Anterior cingulate cortex (tissue), 58 donors: ENCODE measurements at regions not wholly inside any gene's neighbourhood (a gene's known extent, or its start where the extent isn't known, plus 50 kb on each side); places are given as distances from the start of the nearest gene placed in this dataset.

ENCODE experiments used
- DNase-seq, 58 donors: peaks; one replicate each; lab custom pipeline; 2025; lab: John Stamatoyannopoulos, UW

GRCh38 chrX:10743476-10743875 is 123.1 kb upstream of the MID1 start:
- DNase-seq: no peak

GRCh38 chrX:10744007-10744406 is 123.6 kb upstream of the MID1 start:
- no peak for DNase-seq

- no peak for DNase-seq
These were observed 127.6 kb upstream of the MID1 start for GRCh38 chrX:10747975-10748374.

- no peak for DNase-seq
These were observed 128.7 kb upstream of the MID1 start for GRCh38 chrX:10749113-10749512.

- DNase-seq: no peak
These were observed 130.2 kb upstream of the MID1 start for GRCh38 chrX:10750581-10750980.

GRCh38 chrX:10753116-10753515 is 132.7 kb upstream of the MID1 start:
- DNase-seq: no peak

GRCh38 chrX:10754445-10754844 is 134.1 kb upstream of the MID1 start:
- no peak for DNase-seq

- DNase-seq: no peak
These were observed 135.3 kb upstream of the MID1 start for GRCh38 chrX:10755439-10756334.

- no peak for DNase-seq
These were observed 136.1 kb upstream of the MID1 start for GRCh38 chrX:10756441-10756840.

GRCh38 chrX:10759141-10759799 is 138.9 kb upstream of the MID1 start:
- no peak for DNase-seq

GRCh38 chrX:10761447-10761846 is 141.1 kb upstream of the MID1 start:
- DNase-seq: no peak

GRCh38 chrX:10769195-10769594 is 148.8 kb upstream of the MID1 start:
- peak in 1 of 58 donors; percentile 11 for DNase-seq

- DNase-seq: no peak
These were observed 149.6 kb upstream of the MID1 start for GRCh38 chrX:10769696-10770619.

GRCh38 chrX:10773318-10773717 is 152.9 kb upstream of the MID1 start:
- DNase-seq: no peak

- DNase-seq: no peak
These were observed 161.6 kb upstream of the MID1 start for GRCh38 chrX:10781847-10782530.

- DNase-seq: no peak
These were observed 163.1 kb upstream of the MID1 start for GRCh38 chrX:10783451-10783995.

- DNase-seq: no peak
These were observed 166.9 kb upstream of the MID1 start for GRCh38 chrX:10787264-10787663.

- DNase-seq: no peak
These were observed 173.8 kb upstream of the MID1 start for GRCh38 chrX:10794203-10794630.

GRCh38 chrX:10795721-10796120 is 175.3 kb upstream of the MID1 start:
- no peak for DNase-seq

- no peak for DNase-seq
These were observed 177.1 kb upstream of the MID1 start for GRCh38 chrX:10797466-10797865.
